Upper lobe of right lung (tissue), 1 donor: ENCODE measurements at regions not wholly inside any gene's neighbourhood (a gene's known extent, or its start where the extent isn't known, plus 50 kb on each side); places are given as distances from the start of the nearest gene placed in this dataset.
A peak's percentile ranks its signal among the peaks of the same experiment; 100 is the strongest.

ENCODE experiments used
- ATAC-seq: fragments of 200-7000 bp; cut with Tn5 transposase; one replicate; pipeline ENCODE4 v1.9.1; 2020; ENCODE audit warnings: mild to moderate bottlenecking, moderate library complexity
- DNase-seq: peaks from one replicate; pipeline ENCODE4 v3.0.0-alpha.2; 2020
- H3K27ac ChIP-seq: fragments of 200-600 bp; one replicate; pipeline ENCODE4 v1.8.0; 2022
- H3K27me3 ChIP-seq: fragments of 200-600 bp; one replicate; pipeline ENCODE4 v1.8.0; 2022; ENCODE audit warnings: mild to moderate bottlenecking
- H3K36me3 ChIP-seq: fragments of 200-600 bp; one replicate; pipeline ENCODE4 v1.8.0; 2022
- H3K4me1 ChIP-seq: fragments of 200-600 bp; one replicate; pipeline ENCODE4 v1.8.0; 2022
- H3K4me3 ChIP-seq: fragments of 200-600 bp; one replicate; pipeline ENCODE4 v1.8.0; 2022; ENCODE audit warnings: mild to moderate bottlenecking
- H3K9me3 ChIP-seq: fragments of 200-600 bp; one replicate; pipeline ENCODE4 v1.8.0; 2022
- intact Hi-C: fragments of 100-400 bp; cut with DNase I; formaldehyde crosslinking; loops from one replicate; pipeline ENCODE4 v1.11.0; 2022
- TF ChIP-seq, protein P1 (sequence below): fragments of 200-600 bp; IDR thresholded peaks from one replicate; pipeline ENCODE4 v1.8.0; 2022; ENCODE audit warnings: antibody characterized with exemption
- donor health status: DM: no; HTN: yes; CAD: no; lungs with severe emphysema.

DNA sequence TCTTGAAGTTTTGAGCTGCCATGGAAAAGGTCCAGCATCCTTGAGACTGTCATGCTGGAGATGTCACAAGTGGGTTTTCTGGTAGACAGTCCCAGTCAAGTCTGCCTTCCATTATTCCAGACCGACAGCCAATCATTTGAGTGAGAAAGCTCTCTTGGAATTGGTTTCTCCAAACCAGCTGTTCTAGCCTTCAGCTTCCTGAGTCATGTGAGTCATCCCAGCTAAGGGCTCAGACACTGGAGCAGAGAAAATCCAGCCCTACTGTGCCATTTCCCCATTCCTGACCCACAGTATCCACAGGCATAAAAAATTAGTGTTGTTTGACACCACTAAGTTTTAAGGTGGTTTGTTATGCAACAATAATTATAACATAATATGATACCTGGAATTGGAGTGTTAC is 219.0 kb downstream of the ADRA2A start:
- Histone ChIP-seq H3K36me3 (no peaks in the 10 kb centered on the region), H3K27ac (no peak overlapping the region), H3K4me3 (no peak overlapping the region), H3K9me3 (no peaks in the 10 kb centered on the region), H3K27me3 (no peaks in the 10 kb centered on the region), H3K4me1 (no peaks in the 10 kb centered on the region)
- intact Hi-C loops, result no loop called here
- DNase-seq (no peak), ATAC-seq (peak; percentile 54)
- TF ChIP-seq, protein P1, sequence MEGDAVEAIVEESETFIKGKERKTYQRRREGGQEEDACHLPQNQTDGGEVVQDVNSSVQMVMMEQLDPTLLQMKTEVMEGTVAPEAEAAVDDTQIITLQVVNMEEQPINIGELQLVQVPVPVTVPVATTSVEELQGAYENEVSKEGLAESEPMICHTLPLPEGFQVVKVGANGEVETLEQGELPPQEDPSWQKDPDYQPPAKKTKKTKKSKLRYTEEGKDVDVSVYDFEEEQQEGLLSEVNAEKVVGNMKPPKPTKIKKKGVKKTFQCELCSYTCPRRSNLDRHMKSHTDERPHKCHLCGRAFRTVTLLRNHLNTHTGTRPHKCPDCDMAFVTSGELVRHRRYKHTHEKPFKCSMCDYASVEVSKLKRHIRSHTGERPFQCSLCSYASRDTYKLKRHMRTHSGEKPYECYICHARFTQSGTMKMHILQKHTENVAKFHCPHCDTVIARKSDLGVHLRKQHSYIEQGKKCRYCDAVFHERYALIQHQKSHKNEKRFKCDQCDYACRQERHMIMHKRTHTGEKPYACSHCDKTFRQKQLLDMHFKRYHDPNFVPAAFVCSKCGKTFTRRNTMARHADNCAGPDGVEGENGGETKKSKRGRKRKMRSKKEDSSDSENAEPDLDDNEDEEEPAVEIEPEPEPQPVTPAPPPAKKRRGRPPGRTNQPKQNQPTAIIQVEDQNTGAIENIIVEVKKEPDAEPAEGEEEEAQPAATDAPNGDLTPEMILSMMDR, result no peak

DNA sequence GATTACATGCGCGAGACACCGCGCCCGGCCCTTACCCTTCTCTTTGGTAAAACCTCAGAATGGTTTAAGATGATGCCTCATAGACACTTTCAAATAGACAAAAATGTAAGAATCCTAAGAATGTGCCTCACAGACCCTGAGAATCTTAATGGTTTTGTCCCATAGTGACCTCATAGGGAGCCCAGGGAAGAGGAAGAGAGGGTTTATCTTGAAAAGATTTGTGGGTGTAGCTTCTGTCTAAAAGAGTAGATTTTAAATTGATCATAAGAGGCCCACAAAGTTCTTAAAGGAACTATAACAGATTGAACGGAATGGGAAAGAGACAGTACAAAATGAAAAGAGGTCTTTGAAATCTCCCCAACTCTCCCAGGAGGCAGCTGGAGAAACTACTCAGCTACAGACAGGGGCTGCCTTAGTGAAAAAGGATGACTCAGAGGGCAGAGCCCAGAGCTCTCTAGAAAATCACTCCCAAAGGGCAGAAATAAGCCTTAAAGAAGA is 220.6 kb downstream of the ADRA2A start:
- Histone ChIP-seq H3K27ac (no peak overlapping the region), H3K4me3 (no peak overlapping the region), H3K4me1 (no peaks in the 10 kb centered on the region), H3K9me3 (no peaks in the 10 kb centered on the region), H3K36me3 (no peaks in the 10 kb centered on the region), H3K27me3 (no peaks in the 10 kb centered on the region)
- no peak for ATAC-seq
- TF ChIP-seq, protein P1, result no peak
- intact Hi-C loops, result no loop called here
- no peak for DNase-seq

DNA sequence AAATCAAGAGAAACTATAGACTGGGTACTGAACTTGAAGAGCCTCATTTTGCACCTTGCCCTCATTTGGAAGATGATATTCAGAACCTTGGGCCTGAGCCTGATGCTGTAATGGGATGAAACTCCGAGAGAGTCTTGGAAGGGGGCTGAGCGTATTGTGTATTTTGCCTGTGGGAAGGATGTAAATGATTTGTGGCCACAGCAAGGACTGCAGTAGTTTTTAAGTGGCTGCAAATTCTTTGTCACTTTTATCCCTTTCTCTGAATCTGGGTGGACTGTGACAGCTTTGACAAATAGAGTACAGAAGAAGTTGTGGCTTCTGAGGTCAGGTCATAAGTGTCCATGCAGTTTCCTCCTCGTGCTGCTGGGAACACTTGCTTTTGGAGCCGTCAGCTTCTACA is 221.2 kb downstream of the ADRA2A start:
- DNase-seq (no peak), ATAC-seq (no peak)
- Histone ChIP-seq H3K9me3 (no peaks in the 10 kb centered on the region), H3K27ac (no peak overlapping the region), H3K4me1 (no peaks in the 10 kb centered on the region), H3K4me3 (no peak overlapping the region), H3K36me3 (no peaks in the 10 kb centered on the region), H3K27me3 (no peaks in the 10 kb centered on the region)
- intact Hi-C loops, result no loop called here
- TF ChIP-seq, protein P1, result no peak

DNA sequence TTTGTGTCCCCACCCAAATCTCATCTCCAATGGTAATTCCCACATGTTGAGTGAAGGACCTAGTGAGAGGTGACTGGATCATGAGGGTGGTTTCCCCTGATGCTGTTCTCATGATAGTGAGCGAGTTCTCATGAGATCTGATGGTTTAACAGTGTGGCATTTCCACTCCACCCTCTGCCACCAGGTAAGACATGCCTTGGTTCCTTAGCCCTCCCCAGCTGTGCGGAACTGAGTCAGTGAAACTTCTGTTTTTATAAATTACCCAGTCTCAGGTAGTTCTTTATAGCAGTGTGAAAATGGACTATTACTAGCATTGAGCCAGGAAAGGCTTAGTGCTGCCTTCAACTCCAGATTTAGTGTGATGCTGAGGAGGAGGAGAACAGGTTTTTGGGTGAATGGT is 222.2 kb downstream of the ADRA2A start:
- no peak overlapping the region for H3K4me3 ChIP-seq
- no peaks in the 10 kb centered on the region for H3K36me3 ChIP-seq
- intact Hi-C loops, result no loop called here
- H3K4me1 ChIP-seq, result no peaks in the 10 kb centered on the region
- no peak for DNase-seq
- H3K27me3 ChIP-seq, result no peaks in the 10 kb centered on the region
- no peak overlapping the region for H3K27ac ChIP-seq
- no peaks in the 10 kb centered on the region for H3K9me3 ChIP-seq
- ATAC-seq, result no peak
- TF ChIP-seq, protein P1, result no peak

DNA sequence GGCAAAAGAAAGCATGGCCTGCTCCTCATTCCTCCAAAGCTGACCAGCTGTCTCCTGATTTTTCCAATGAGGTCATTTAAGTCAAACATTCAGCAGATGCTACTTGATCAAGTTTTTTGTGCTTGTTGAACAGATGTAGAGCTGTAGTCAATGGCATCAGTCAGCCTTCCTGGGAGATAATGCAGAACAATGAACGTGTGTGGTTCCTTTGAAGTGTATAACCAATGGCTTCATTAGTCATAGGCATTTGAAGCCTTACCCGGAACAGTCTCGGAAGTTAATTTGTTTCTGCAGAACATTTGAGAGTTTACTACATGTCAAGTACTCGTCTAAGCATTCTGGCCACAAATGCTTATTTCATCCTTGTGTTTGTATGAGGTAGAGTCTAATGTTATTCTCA is 227.1 kb downstream of the ADRA2A start:
- H3K4me3 ChIP-seq, result no peak overlapping the region
- intact Hi-C loops, result no loop called here
- peak; percentile 76 for ATAC-seq
- no peaks in the 10 kb centered on the region for H3K9me3 ChIP-seq
- H3K4me1 ChIP-seq, result no peaks in the 10 kb centered on the region
- no peak overlapping the region for H3K27ac ChIP-seq
- H3K36me3 ChIP-seq, result no peaks in the 10 kb centered on the region
- no peaks in the 10 kb centered on the region for H3K27me3 ChIP-seq
- TF ChIP-seq, protein P1, result no peak
- DNase-seq, result no peak

DNA sequence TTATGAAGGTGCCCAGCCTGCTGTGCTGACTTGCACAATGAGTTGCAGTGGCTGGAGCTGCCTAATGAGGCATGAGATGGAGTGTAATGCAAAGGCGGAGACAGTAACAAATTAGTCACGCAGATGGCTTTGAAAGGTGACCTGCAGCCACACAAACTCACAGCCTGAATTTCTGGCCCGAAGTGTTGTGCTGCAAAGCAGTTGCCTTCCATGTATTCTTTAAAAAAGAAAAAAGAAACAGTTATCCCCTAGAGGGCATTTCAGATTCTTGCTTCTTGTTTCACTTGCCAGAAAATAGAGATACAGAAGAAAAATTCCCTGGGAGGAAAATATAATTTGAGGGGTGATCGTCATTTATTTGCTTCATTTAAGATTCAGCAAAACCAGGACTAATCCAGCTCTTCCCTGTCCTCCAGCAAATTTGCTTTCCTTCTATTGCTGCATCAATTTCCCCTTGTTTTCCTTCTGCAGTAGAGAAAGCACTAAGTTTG is 239.9 kb downstream of the ADRA2A start:
- Histone ChIP-seq H3K4me1 (no peaks in the 10 kb centered on the region), H3K27ac (no peak overlapping the region), H3K9me3 (no peaks in the 10 kb centered on the region), H3K27me3 (no peaks in the 10 kb centered on the region), H3K36me3 (no peaks in the 10 kb centered on the region), H3K4me3 (no peak overlapping the region)
- intact Hi-C loops, result no loop called here
- DNase-seq, result no peak
- no peak for ATAC-seq
- TF ChIP-seq, protein P1, result no peak
